HepG2 (cell line): ENCODE measurements at regions not wholly inside any gene's neighbourhood (a gene's known extent, or its start where the extent isn't known, plus 50 kb on each side); places are given as distances from the start of the nearest gene placed in this dataset.

Source experiments
- ARNTL ChIP-seq: sonication (generic); formaldehyde crosslinking; IDR thresholded peaks from 2 replicates; pipeline ENCODE4 v1.4.0; 2020; ENCODE audit warnings: mild to moderate bottlenecking, missing genetic modification reagents
- DNMT1 ChIP-seq: sonication (generic); formaldehyde crosslinking; IDR thresholded peaks from 2 replicates; pipeline ENCODE4 v1.5.1; 2020; ENCODE audit warnings: mild to moderate bottlenecking, missing genetic modification reagents
- ESRRA ChIP-seq: sonication (generic); formaldehyde crosslinking; IDR thresholded peaks from 2 replicates; pipeline ENCODE4 v1.5.1; 2020; ENCODE audit warnings: mild to moderate bottlenecking, low read depth, missing genetic modification reagents
- FOXA1 ChIP-seq, 2 experiments: fragments of 450-650 bp in 1 of 2; sonication (generic) in 1 of 2; formaldehyde crosslinking in 1 of 2; IDR thresholded peaks; 2 replicates each; pipeline versions ENCODE4 v1.4.0 to v1.6.1; 2016 to 2020; ENCODE audit warnings: missing genetic modification reagents in 1 of 2
- FOXO1 ChIP-seq: sonication (generic); formaldehyde crosslinking; IDR thresholded peaks from 2 replicates; pipeline ENCODE4 v1.4.0; 2020; ENCODE audit warnings: missing genetic modification reagents
- GLI4 ChIP-seq: sonication (generic); formaldehyde crosslinking; IDR thresholded peaks from 2 replicates; pipeline ENCODE4 v1.5.1; 2020; ENCODE audit warnings: missing genetic modification reagents, mild to moderate bottlenecking, moderate library complexity, borderline replicate concordance
- IRF1 ChIP-seq: sonication (generic); formaldehyde crosslinking; IDR thresholded peaks from 2 replicates; pipeline ENCODE4 v1.4.0; 2020; ENCODE audit warnings: low read depth, mild to moderate bottlenecking, missing genetic modification reagents
- NKX3-1 ChIP-seq: sonication (generic); formaldehyde crosslinking; IDR thresholded peaks from 2 replicates; pipeline ENCODE4 v1.5.0; 2020; ENCODE audit warnings: missing genetic modification reagents
- NR2C2 ChIP-seq: sonication (generic); formaldehyde crosslinking; IDR thresholded peaks from 2 replicates; pipeline ENCODE4 v1.4.0; 2020; ENCODE audit warnings: missing genetic modification reagents, mild to moderate bottlenecking, moderate library complexity, borderline replicate concordance
- PPARG ChIP-seq: conservative IDR thresholded peaks from 2 replicates; pipeline ENCODE4 v1.6.1; 2016; ENCODE audit warnings: missing biosample characterization, missing genetic modification reagents
- PRPF4 ChIP-seq: fragments of 200-400 bp; formaldehyde crosslinking; IDR thresholded peaks from 2 replicates; pipeline ENCODE4 v1.6.1; 2016; ENCODE audit warnings: low read length, low read depth; ENCODE audit not compliant: poor library complexity, severe bottlenecking
- SNAI1 ChIP-seq: sonication (generic); formaldehyde crosslinking; IDR thresholded peaks from 2 replicates; pipeline ENCODE4 v1.5.0; 2020; ENCODE audit warnings: mild to moderate bottlenecking, missing genetic modification reagents, borderline replicate concordance
- SOX13 ChIP-seq, 3 experiments: fragments of 450-650 bp in 1 of 3; sonication (generic) in 1 of 3; formaldehyde crosslinking in 1 of 3; IDR thresholded peaks in 2 of 3; conservative IDR thresholded peaks in 1 of 3; 2 replicates each; pipeline versions ENCODE4 v1.5.0 to v1.6.1; 2016 to 2020; ENCODE audit warnings: antibody characterized with exemption in 1 of 3, mild to moderate bottlenecking in 1 of 3, missing compliant biosample characterization in 1 of 3, missing genetic modification reagents in 1 of 3, moderate library complexity in 1 of 3
- SOX5 ChIP-seq: IDR thresholded peaks from 2 replicates; pipeline ENCODE4 v1.6.1; 2016; ENCODE audit warnings: borderline replicate concordance
- TBL1XR1 ChIP-seq: fragments of 150-350 bp; IDR thresholded peaks from 2 replicates; pipeline ENCODE4 v1.6.1; 2014; ENCODE audit warnings: borderline replicate concordance, low read length; ENCODE audit not compliant: partially characterized antibody
- TBX3 ChIP-seq: fragments of 450-650 bp; IDR thresholded peaks from 2 replicates; pipeline ENCODE4 v1.6.1; 2017; ENCODE audit warnings: antibody characterized with exemption, mild to moderate bottlenecking, inconsistent platforms, borderline replicate concordance
- ZBTB2 ChIP-seq: sonication (generic); formaldehyde crosslinking; IDR thresholded peaks from 2 replicates; pipeline ENCODE4 v1.8.0; 2022; ENCODE audit warnings: low read depth, missing genetic modification reagents
- ZNF331 ChIP-seq: sonication (generic); formaldehyde crosslinking; IDR thresholded peaks from 2 replicates; pipeline ENCODE4 v1.4.0; 2020; ENCODE audit warnings: missing genetic modification reagents
- ZNF546 ChIP-seq: sonication (generic); formaldehyde crosslinking; conservative IDR thresholded peaks from 2 replicates; pipeline ENCODE4 v1.8.1; 2023; ENCODE audit warnings: mild to moderate bottlenecking, missing genetic modification reagents
- ZNF878 ChIP-seq: sonication (generic); formaldehyde crosslinking; IDR thresholded peaks from 2 replicates; pipeline ENCODE4 v1.8.1; 2023; ENCODE audit warnings: mild to moderate bottlenecking, missing genetic modification reagents, moderate library complexity
- TF ChIP-seq, protein P1 (sequence below): sonication (generic); formaldehyde crosslinking; IDR thresholded peaks from 2 replicates; pipeline ENCODE4 v1.5.0; 2020; ENCODE audit warnings: mild to moderate bottlenecking, missing genetic modification reagents
- TF ChIP-seq, protein P2 (sequence below): sonication (generic); formaldehyde crosslinking; IDR thresholded peaks from 2 replicates; pipeline ENCODE4 v1.4.0; 2020; ENCODE audit warnings: missing genetic modification reagents, borderline replicate concordance

GRCh38 chr4:79025170-79025569, 85.9 kb upstream of the PAQR3 start (continued):
- TF ChIP-seq, protein P1, sequence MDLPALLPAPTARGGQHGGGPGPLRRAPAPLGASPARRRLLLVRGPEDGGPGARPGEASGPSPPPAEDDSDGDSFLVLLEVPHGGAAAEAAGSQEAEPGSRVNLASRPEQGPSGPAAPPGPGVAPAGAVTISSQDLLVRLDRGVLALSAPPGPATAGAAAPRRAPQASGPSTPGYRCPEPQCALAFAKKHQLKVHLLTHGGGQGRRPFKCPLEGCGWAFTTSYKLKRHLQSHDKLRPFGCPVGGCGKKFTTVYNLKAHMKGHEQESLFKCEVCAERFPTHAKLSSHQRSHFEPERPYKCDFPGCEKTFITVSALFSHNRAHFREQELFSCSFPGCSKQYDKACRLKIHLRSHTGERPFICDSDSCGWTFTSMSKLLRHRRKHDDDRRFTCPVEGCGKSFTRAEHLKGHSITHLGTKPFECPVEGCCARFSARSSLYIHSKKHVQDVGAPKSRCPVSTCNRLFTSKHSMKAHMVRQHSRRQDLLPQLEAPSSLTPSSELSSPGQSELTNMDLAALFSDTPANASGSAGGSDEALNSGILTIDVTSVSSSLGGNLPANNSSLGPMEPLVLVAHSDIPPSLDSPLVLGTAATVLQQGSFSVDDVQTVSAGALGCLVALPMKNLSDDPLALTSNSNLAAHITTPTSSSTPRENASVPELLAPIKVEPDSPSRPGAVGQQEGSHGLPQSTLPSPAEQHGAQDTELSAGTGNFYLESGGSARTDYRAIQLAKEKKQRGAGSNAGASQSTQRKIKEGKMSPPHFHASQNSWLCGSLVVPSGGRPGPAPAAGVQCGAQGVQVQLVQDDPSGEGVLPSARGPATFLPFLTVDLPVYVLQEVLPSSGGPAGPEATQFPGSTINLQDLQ (CRISPR knock-in tag): no peak
- TF ChIP-seq PRPF4 (no peak), SOX13 (IDR thresholded peaks at IDR 0.05) (no peak), SOX13 (CRISPR knock-in tag; conservative IDR thresholded peaks at IDR 0.05 in 1 of 2, IDR thresholded peaks at IDR 0.05 in 1 of 2) (peak in 1 of 2 experiments; percentile 66; a peak in 1 of 4 replicates), ESRRA (no peak), IRF1 (no peak), ZBTB2 (no peak), GLI4 (no peak), ZNF878 (CRISPR knock-in tag) (no peak), TBX3 (peak; percentile 51; the same call in 1 of the 2 replicates), SOX5 (CRISPR knock-in tag) (peak; percentile 64; the same call in 1 of the 2 replicates), ZNF546 (no peak), SNAI1 (CRISPR knock-in tag) (no peak), TBL1XR1 (no peak), PPARG (CRISPR knock-in tag) (no peak), NKX3-1 (no peak), DNMT1 (CRISPR knock-in tag) (no peak), FOXO1 (CRISPR knock-in tag) (no peak), ARNTL (no peak), FOXA1 (IDR thresholded peaks at IDR 0.05) (peak; percentile 77), FOXA1 (CRISPR knock-in tag; IDR thresholded peaks at IDR 0.05) (no peak), NR2C2 (CRISPR knock-in tag) (no peak), ZNF331 (CRISPR knock-in tag) (no peak)
- TF ChIP-seq, protein P2, sequence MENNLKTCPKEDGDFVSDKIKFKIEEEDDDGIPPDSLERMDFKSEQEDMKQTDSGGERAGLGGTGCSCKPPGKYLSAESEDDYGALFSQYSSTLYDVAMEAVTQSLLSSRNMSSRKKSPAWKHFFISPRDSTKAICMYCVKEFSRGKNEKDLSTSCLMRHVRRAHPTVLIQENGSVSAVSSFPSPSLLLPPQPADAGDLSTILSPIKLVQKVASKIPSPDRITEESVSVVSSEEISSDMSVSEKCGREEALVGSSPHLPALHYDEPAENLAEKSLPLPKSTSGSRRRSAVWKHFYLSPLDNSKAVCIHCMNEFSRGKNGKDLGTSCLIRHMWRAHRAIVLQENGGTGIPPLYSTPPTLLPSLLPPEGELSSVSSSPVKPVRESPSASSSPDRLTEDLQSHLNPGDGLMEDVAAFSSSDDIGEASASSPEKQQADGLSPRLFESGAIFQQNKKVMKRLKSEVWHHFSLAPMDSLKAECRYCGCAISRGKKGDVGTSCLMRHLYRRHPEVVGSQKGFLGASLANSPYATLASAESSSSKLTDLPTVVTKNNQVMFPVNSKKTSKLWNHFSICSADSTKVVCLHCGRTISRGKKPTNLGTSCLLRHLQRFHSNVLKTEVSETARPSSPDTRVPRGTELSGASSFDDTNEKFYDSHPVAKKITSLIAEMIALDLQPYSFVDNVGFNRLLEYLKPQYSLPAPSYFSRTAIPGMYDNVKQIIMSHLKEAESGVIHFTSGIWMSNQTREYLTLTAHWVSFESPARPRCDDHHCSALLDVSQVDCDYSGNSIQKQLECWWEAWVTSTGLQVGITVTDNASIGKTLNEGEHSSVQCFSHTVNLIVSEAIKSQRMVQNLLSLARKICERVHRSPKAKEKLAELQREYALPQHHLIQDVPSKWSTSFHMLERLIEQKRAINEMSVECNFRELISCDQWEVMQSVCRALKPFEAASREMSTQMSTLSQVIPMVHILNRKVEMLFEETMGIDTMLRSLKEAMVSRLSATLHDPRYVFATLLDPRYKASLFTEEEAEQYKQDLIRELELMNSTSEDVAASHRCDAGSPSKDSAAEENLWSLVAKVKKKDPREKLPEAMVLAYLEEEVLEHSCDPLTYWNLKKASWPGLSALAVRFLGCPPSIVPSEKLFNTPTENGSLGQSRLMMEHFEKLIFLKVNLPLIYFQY (CRISPR knock-in tag): no peak
